ENCODE measurements at regions not wholly inside any gene's neighbourhood (a gene's known extent, or its start where the extent isn't known, plus 50 kb on each side); places are given as distances from the start of the nearest gene placed in this dataset.

- 41 to 46% methylated on average over 2 of the region's 2 CpGs for WGBS, 2 donors
- DNase-seq: no peak
- Histone ChIP-seq H3K4me3 (no peak overlapping the region), H3K4me1 (no peaks in the 10 kb centered on the region), H3K36me3 (no peaks in the 10 kb centered on the region), H3K27ac (no peak overlapping the region), H3K9me3 (no peaks in the 10 kb centered on the region), H3K27me3 (no peaks in the 10 kb centered on the region)
- intact Hi-C loops (cut with DNase I): no loop called here
- no peak for TF ChIP-seq EP300 (IDR thresholded peaks at IDR 0.05)
- TF ChIP-seq POLR2AphosphoS5 (IDR thresholded peaks at IDR 0.05): no peak
- TF ChIP-seq CTCF (IDR thresholded peaks at IDR 0.05): no peak
- no peak for TF ChIP-seq POLR2A (IDR thresholded peaks at IDR 0.05)
These were observed 796.8 kb upstream of the KLHL1 start for GRCh38 chr13:70905035-70905434.

- TF ChIP-seq POLR2AphosphoS5 (IDR thresholded peaks at IDR 0.05) (no peak), POLR2A (IDR thresholded peaks at IDR 0.05) (no peak), EP300 (IDR thresholded peaks at IDR 0.05) (no peak), CTCF (IDR thresholded peaks at IDR 0.05) (no peak)
- Histone ChIP-seq H3K27me3 (no peaks in the 10 kb centered on the region), H3K4me3 (no peak overlapping the region), H3K27ac (no peak overlapping the region), H3K9me3 (no peaks in the 10 kb centered on the region), H3K36me3 (no peaks in the 10 kb centered on the region), H3K4me1 (no peaks in the 10 kb centered on the region)
- DNase-seq: no peak
- intact Hi-C loops (cut with DNase I): no loop called here
These were observed 787.9 kb upstream of the KLHL1 start for GRCh38 chr13:70896136-70896535.

GRCh38 chr13:70895599-70895998, 787.3 kb upstream of the KLHL1 start:
- 55 to 72% methylated on average over 3 of the region's 3 CpGs for WGBS, 2 donors

GRCh38 chr13:70894258-70894657, 786.0 kb upstream of the KLHL1 start:
- Histone ChIP-seq H3K4me3 (no peak overlapping the region), H3K36me3 (no peaks in the 10 kb centered on the region), H3K27ac (no peak overlapping the region), H3K27me3 (no peaks in the 10 kb centered on the region), H3K9me3 (no peaks in the 10 kb centered on the region), H3K4me1 (no peaks in the 10 kb centered on the region)
- WGBS, 2 donors: 81 to 83% methylated on average over 1 of the region's 1 CpG
- no peak for DNase-seq
- intact Hi-C loops (cut with DNase I): no loop called here
- TF ChIP-seq EP300 (IDR thresholded peaks at IDR 0.05): no peak
- no peak for TF ChIP-seq POLR2A (IDR thresholded peaks at IDR 0.05)
- no peak for TF ChIP-seq POLR2AphosphoS5 (IDR thresholded peaks at IDR 0.05)
- no peak for TF ChIP-seq CTCF (IDR thresholded peaks at IDR 0.05)

More at GRCh38 chr13:70895599-70895998, 787.3 kb upstream of the KLHL1 start:
- Histone ChIP-seq H3K27ac (no peak overlapping the region), H3K36me3 (no peaks in the 10 kb centered on the region), H3K9me3 (no peaks in the 10 kb centered on the region), H3K4me3 (no peak overlapping the region), H3K27me3 (no peaks in the 10 kb centered on the region), H3K4me1 (no peaks in the 10 kb centered on the region)
- no peak for DNase-seq
- intact Hi-C loops (cut with DNase I): no loop called here
- TF ChIP-seq EP300 (IDR thresholded peaks at IDR 0.05) (no peak), CTCF (IDR thresholded peaks at IDR 0.05) (no peak), POLR2AphosphoS5 (IDR thresholded peaks at IDR 0.05) (no peak), POLR2A (IDR thresholded peaks at IDR 0.05) (no peak)

- H3K4me3 ChIP-seq: no peak overlapping the region
- TF ChIP-seq CTCF (IDR thresholded peaks at IDR 0.05): no peak
- TF ChIP-seq POLR2AphosphoS5 (IDR thresholded peaks at IDR 0.05): no peak
- TF ChIP-seq POLR2A (IDR thresholded peaks at IDR 0.05): no peak
- TF ChIP-seq EP300 (IDR thresholded peaks at IDR 0.05): no peak
- 53 to 65% methylated on average over 1 of the region's 1 CpG for WGBS, 2 donors
These were observed 785.6 kb upstream of the KLHL1 start for GRCh38 chr13:70893832-70894231.

More at GRCh38 chr13:70893832-70894231, 785.6 kb upstream of the KLHL1 start:
- no peaks in the 10 kb centered on the region for H3K27me3 ChIP-seq
- intact Hi-C loops (cut with DNase I): no loop called here
- no peak overlapping the region for H3K27ac ChIP-seq
- H3K4me1 ChIP-seq: no peaks in the 10 kb centered on the region
- DNase-seq: no peak
- no peaks in the 10 kb centered on the region for H3K36me3 ChIP-seq
- no peaks in the 10 kb centered on the region for H3K9me3 ChIP-seq

Measured in sigmoid colon (tissue), 6 donors.